Tibial artery (tissue), 4 donors: ENCODE measurements at regions not wholly inside any gene's neighbourhood (a gene's known extent, or its start where the extent isn't known, plus 50 kb on each side); places are given as distances from the start of the nearest gene placed in this dataset.

Experiments
- DNase-seq, 2 donors: peaks; one replicate each; pipeline ENCODE4 v3.0.0-alpha.2; 2019
- H3K27ac ChIP-seq, 2 donors: fragments of 200-600 bp; sonication (generic) in 1 of 2; 1 replicate in 1 of 2; 2 replicates in 1 of 2; pipeline ENCODE4 v1.5.1; 2018 to 2019; ENCODE audit warnings: mild to moderate bottlenecking in 1 of 2
- H3K27me3 ChIP-seq, 2 donors: fragments of 200-600 bp; sonication (generic) in 1 of 2; one replicate each; pipeline versions ENCODE4 v1.5.1 to v1.6.0; 2016 to 2019
- H3K36me3 ChIP-seq, 3 donors: fragments of 200-600 bp; sonication (generic) in 2 of 3; one replicate each; pipeline ENCODE4 v1.5.1; 2016 to 2019; ENCODE audit warnings: mild to moderate bottlenecking in 2 of 3
- H3K4me1 ChIP-seq, 4 donors: fragments of 200-600 bp; sonication (generic) in 2 of 4; 1 replicate in 3 of 4; 2 replicates in 1 of 4; pipeline ENCODE4 v1.5.1; 2016 to 2019
- H3K4me3 ChIP-seq, 2 donors: fragments of 200-600 bp; sonication (generic) in 1 of 2; 1 replicate in 1 of 2; 2 replicates in 1 of 2; pipeline ENCODE4 v1.5.1; 2018 to 2019; ENCODE audit warnings: mild to moderate bottlenecking in 2 of 2
- H3K9me3 ChIP-seq, 3 donors: fragments of 200-600 bp; sonication (generic) in 1 of 3; one replicate each; pipeline ENCODE4 v1.5.1; 2016 to 2019
- intact Hi-C: fragments of 100-400 bp; cut with DNase I; formaldehyde crosslinking; loops from one replicate; pipeline ENCODE4 v1.15.0; 2023; ENCODE audit warnings: low total_unique reads
- TF ChIP-seq, protein P1 (sequence below), 2 experiments: fragments of 200-600 bp in 1 of 2; fragments of 450-650 bp in 1 of 2; IDR thresholded peaks; one replicate each; pipeline ENCODE4 v1.5.1; 2017 to 2019; ENCODE audit warnings: antibody characterized with exemption in 2 of 2, mild to moderate bottlenecking in 1 of 2, moderate library complexity in 1 of 2

DNA sequence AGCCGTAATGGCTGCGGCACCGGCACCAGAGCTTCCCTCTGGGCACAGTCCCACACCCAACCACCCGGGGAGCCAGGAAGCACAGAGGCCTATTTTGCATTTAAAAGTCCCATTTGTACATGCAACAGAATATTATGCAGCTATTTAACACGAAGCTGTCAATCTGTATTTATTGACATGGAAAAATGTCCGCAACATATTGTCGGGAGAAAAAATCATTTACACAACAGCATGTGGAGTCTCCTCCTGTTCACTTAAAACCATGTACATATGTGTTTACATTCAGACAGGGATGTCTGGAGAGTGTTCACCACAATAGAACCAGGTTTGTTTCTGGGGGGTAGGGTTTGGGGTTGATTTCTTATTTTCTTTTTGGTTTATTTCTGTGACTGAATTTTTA lies 63.4 kb upstream of the GRIK3 start:
- TF ChIP-seq, protein P1, sequence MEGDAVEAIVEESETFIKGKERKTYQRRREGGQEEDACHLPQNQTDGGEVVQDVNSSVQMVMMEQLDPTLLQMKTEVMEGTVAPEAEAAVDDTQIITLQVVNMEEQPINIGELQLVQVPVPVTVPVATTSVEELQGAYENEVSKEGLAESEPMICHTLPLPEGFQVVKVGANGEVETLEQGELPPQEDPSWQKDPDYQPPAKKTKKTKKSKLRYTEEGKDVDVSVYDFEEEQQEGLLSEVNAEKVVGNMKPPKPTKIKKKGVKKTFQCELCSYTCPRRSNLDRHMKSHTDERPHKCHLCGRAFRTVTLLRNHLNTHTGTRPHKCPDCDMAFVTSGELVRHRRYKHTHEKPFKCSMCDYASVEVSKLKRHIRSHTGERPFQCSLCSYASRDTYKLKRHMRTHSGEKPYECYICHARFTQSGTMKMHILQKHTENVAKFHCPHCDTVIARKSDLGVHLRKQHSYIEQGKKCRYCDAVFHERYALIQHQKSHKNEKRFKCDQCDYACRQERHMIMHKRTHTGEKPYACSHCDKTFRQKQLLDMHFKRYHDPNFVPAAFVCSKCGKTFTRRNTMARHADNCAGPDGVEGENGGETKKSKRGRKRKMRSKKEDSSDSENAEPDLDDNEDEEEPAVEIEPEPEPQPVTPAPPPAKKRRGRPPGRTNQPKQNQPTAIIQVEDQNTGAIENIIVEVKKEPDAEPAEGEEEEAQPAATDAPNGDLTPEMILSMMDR (IDR thresholded peaks at IDR 0.05): no peak
- Histone ChIP-seq H3K36me3 (no peaks in the 10 kb centered on the region), H3K9me3 (no peaks in the 10 kb centered on the region), H3K4me3 (no peak overlapping the region), H3K4me1 (no peaks in the 10 kb centered on the region), H3K27me3 (peaks cover 0 to 14% of the 10 kb centered on the region in 2 donors), H3K27ac (no peak overlapping the region)
- DNase-seq: no peak
- intact Hi-C loops: no loop called here

DNA sequence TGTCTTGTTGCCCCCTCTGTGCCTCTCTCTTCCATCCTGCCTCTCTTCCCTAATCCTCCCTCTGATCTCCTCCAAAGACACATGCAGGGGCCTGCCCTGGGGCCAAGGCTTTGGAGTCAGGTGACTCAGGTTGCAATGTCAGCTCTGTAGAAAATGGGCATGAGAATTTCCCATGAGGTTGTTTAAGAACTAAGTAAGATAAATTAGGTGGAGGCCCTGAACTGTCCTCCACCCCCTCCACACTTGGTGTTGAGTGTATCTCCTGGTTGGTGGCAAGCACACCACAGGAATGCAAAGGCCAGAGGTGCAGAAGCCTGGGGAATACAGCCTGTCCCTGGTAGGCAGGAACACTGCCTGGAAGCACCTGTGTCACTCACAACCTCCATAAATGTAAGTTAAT lies 63.9 kb upstream of the GRIK3 start:
- Histone ChIP-seq H3K4me1 (no peaks in the 10 kb centered on the region), H3K9me3 (no peaks in the 10 kb centered on the region), H3K27ac (no peak overlapping the region), H3K36me3 (no peaks in the 10 kb centered on the region), H3K4me3 (no peak overlapping the region), H3K27me3 (peaks cover 0 to 14% of the 10 kb centered on the region in 2 donors)
- TF ChIP-seq, protein P1 (IDR thresholded peaks at IDR 0.05): no peak
- intact Hi-C loops: no loop called here
- DNase-seq: no peak

DNA sequence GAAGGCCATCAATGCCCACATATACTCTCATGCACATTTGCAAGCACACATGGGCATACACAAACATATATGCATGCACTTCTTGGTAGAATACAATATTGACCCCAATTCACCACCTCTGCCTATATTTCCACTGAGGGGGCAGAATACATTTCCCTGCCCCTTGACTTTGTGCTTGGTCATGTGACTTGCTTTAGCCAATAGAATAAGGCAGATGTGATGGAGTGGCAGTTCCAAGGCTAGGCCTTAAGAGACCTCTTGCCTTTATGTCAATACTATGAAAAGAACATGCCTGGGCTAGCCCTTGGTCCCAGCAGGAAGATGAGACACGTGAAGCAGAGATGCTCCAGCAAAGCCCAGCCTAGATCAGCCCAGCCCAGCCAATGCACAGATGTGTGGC lies 66.0 kb upstream of the GRIK3 start:
- peaks cover 0 to 3% of the 10 kb centered on the region in 2 donors for H3K27me3 ChIP-seq
- no peaks in the 10 kb centered on the region for H3K4me1 ChIP-seq
- H3K9me3 ChIP-seq: no peaks in the 10 kb centered on the region
- H3K36me3 ChIP-seq: no peaks in the 10 kb centered on the region
- no peak overlapping the region for H3K27ac ChIP-seq
- DNase-seq: no peak
- TF ChIP-seq, protein P1 (IDR thresholded peaks at IDR 0.05): no peak
- H3K4me3 ChIP-seq: no peak overlapping the region
- intact Hi-C loops: no loop called here

DNA sequence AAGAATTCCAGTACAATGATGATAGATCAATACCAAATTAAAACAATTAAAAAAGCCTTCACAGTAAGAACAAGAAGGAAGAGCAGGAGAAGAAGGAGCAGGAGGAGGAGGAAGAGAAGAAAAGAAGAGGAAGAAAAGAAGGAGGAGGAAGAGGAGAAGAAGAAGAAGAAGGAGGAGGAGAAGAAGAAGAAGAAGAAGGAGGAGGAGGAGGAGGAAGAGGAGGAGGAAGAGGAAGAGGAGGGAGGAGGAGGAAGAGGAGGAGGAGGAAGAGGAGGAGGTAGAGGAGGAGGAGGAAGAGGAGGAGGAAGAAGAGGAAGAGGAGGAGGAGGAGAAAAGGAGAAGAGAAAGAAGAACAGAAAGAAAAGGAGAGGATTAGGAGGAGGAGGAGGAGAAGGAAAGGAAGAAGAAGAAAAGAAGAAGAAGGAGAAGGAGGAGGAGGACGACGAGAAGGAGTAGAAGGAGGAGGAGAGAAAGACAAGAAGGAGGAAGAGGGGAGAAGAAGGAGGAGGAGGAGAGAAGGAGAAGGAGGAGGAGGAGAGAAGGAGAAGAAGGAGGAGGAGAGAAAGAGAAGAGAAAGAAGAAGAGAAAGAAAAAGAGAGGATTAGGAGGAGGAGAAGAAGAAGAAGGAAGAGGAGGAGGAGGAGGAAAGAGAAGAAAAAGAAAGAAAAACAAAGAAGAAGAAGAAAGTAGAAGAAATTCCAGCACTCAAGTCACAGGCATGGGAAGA lies 68.5 kb upstream of the GRIK3 start:
- H3K27me3 ChIP-seq: peaks cover 0 to 6% of the 10 kb centered on the region in 2 donors
- intact Hi-C loops: no loop called here
- TF ChIP-seq, protein P1 (IDR thresholded peaks at IDR 0.05): no peak
- H3K27ac ChIP-seq: no peak overlapping the region
- DNase-seq: no peak
- H3K36me3 ChIP-seq: no peaks in the 10 kb centered on the region
- no peaks in the 10 kb centered on the region for H3K9me3 ChIP-seq
- H3K4me1 ChIP-seq: no peaks in the 10 kb centered on the region
- no peak overlapping the region for H3K4me3 ChIP-seq

DNA sequence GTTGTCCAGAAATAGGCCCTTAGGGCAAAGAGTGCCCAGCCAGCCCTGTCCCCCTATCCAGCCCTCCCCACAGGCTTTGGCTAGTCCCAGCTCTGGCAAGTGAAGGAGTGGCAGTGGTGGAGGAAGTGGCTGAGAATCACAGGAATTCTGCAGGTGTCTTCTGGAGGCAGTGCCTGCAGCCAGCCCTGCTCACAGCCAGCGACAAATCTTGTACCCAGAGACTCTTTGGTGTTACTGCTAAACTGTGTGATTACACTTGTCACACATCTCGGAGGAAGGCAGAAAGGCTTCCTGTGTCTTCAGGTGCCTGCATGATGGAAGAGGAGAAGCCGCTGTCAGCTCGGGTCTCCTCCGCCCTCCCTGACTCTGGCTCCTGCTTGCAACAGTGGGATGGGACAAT lies 71.6 kb upstream of the GRIK3 start:
- Histone ChIP-seq H3K27me3 (peaks cover 0 to 11% of the 10 kb centered on the region in 2 donors), H3K27ac (no peak overlapping the region), H3K36me3 (no peaks in the 10 kb centered on the region), H3K9me3 (no peaks in the 10 kb centered on the region), H3K4me3 (no peak overlapping the region), H3K4me1 (no peaks in the 10 kb centered on the region)
- intact Hi-C loops: no loop called here
- DNase-seq: no peak
- TF ChIP-seq, protein P1 (IDR thresholded peaks at IDR 0.05): no peak
